HG02981 (cell line): ENCODE measurements at regions not wholly inside any gene's neighbourhood (a gene's known extent, or its start where the extent isn't known, plus 50 kb on each side); places are given as distances from the start of the nearest gene placed in this dataset.

Source experiments
- ATAC-seq: cut with Tn5 transposase; IDR thresholded peaks from one replicate; pipeline ENCODE4 v1.9.1; 2021; ENCODE audit warnings: mild to moderate bottlenecking, moderate library complexity; ENCODE audit not compliant: unreplicated experiment

DNA sequence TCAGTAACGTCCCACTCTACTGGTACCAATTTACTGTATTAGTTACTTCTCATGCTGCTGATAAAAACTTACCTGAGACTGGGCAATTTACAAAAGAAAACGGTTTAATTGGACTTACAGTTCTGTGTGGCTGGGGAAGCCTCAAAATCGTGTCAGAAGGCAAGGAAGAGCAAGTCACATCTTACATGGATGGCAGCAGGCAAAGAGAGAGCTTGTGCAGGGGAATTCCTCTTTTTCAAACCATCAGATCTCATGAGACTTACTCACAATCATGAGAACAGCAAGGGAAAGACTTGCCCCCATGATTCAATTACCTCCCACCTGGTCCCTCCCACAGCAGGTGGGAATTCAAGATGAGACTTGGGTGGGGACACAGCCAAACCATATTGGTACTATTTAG lies 908.2 kb upstream of the NR2F2 start:
- no peak for ATAC-seq

- ATAC-seq = no peak
Observed at GRCh38 chr15:95425859-95426258, 904.6 kb upstream of the NR2F2 start.

GRCh38 chr15:95429345-95429744 lies 901.2 kb upstream of the NR2F2 start:
- no peak for ATAC-seq

DNA sequence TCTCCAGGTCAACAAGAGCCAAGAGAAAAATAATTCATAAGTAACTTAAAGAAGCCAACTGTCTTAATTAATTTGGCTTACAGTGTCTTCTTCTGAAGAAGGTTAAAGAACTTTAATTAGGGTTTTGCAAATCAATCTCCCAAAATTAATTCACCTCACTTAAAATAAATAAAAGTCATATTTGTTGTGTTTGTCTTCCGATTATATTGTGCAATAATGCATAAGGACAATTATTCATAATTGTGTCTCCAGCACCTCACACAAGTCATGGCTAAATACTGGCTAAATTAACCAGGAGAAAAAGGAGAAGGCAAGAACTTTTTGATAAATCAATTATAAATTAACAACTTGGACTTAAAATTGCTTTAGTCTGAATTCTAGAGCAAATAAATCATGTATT lies 899.0 kb upstream of the NR2F2 start:
- no peak for ATAC-seq

DNA sequence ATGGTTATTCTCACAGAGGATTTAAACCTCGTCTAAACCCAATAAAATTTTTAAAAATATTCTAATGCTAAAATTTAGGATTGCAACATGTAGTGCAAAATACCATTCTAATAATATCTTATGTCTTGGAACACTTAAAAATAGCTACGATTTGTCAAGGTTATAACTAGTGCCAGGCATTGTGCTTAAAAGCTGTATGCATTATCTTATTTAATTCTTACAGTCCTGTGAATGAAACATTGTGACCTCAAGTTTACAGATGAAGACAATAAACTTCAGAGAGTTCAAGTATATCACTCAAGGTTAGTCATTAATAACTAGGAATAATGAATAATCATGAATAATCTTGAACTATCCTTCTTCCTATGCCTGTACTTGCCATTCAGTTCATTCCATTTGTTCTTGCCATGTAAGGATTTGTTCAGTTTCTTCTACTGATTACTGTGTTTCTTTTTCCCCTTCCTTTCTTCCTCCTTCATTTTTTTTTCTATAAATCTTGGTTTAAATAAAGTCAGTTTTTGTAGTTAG lies 897.6 kb upstream of the NR2F2 start:
- ATAC-seq = no peak

DNA sequence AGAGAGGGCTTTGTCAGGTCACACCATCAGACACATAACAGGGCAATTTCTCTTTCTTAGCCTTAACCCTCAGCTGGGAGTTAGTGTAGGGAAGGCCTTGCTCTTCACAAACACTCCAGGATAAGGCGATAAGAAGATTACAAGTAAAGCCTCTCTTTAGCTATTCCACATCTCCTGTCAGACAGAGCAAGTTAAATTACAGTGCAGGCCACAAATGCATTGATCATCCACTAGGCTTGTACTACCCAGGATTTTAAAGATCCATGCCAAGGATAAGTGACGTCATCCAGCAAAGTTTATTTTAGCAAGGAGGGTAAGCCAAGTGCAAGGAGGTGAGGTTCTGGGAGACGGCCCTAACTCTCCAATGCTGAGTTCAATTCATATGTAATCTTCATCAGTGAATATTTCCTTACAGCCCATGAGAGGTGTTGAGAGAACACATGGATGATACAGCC lies 890.6 kb upstream of the NR2F2 start:
- no peak for ATAC-seq

DNA sequence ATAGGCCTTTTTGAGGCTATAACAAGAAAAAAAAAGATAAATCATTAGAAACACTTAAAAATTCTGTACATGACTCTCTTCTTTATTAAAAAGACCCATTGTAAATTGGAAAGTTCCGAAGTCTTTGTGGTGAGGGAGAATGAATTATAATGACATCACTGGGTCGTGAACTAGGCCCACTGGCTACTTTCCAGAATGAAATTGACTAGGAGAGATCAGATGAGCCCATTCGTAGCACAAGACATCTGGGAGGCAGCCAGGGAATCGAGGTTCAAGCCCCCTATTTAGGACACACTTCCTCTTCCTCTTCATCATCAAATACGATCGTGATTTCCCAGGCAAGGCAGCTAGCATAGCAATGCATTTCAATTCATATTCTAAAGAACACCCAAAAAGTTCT lies 889.8 kb upstream of the NR2F2 start:
- no peak for ATAC-seq

GRCh38 chr15:95442107-95442719 lies 888.3 kb upstream of the NR2F2 start:
- ATAC-seq = no peak

DNA sequence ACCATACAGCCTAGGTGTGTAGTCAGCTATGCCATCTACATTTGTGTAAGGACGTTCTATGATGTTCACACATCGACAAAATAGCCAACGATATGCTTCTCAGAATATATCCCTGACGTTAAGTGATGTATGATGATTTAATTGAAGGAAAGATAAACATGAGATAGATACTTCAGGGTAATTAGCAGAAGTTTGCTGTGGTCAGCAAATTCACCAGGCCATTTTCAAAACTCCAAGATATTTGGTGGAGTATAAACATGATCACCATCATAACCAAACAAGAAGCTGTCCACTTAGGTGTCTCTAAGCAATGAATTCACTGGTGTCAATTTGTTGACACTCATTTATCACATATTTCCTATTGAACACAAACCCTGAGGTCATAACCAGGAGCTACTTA lies 885.6 kb upstream of the NR2F2 start:
- no peak for ATAC-seq

DNA sequence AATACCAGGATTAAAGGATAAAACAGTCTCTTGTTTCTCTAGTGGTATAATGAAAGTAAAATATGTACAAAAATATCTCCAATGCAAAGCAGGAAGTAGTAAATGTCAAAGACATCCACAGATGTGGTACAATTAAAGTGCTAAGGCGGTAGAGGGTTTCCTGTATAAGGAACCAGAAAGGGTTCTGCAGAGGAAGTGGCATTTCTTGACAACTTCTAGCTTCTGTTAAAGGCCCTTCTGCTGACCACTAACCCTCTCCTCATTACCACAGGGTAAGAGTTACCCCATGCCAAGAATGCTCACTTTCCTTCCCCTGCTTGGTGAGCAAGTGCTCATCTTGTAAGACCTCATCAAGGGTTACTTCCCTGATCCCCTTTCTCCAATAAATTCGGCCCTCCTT lies 883.6 kb upstream of the NR2F2 start:
- ATAC-seq = peak; percentile 60

DNA sequence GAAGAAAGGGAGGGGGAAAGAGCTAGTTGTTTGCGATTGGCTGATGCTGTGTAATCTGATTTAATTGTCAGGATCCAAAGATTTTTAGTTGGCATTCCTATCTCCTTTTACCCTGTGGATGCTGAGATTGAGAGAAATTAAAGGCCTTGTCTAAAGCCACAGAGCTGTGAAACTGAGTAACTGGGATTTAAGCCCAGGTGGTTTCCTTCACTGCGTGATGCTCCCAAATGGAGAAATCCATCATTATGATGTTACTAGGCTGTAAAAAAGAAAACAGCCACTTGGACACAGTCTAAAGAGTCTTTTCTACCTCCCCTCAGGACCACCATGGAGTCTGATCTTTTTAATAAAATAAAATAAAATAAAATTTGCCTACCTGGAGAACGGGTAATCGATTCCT lies 883.0 kb upstream of the NR2F2 start:
- ATAC-seq = no peak

GRCh38 chr15:95448531-95449229 lies 881.8 kb upstream of the NR2F2 start:
- no peak for ATAC-seq

DNA sequence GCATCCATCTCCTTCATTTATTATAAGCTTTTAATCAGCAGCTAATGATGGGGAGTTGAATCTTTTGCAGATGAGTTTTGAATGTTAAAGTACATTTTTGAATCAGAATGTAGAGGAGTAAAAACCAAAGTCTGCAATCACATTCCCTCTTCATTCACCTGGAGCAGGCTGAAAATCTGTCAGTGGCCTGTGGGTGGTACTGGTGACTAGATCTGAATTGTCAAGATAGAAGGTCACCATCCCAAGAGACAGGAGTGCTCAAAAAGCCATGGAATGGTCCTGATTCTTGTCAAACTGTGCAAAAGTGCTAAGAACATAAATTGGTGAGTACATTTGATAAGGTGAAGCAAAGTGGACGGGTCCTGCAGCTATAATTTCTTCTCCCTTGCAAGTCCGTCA lies 881.3 kb upstream of the NR2F2 start:
- no peak for ATAC-seq

DNA sequence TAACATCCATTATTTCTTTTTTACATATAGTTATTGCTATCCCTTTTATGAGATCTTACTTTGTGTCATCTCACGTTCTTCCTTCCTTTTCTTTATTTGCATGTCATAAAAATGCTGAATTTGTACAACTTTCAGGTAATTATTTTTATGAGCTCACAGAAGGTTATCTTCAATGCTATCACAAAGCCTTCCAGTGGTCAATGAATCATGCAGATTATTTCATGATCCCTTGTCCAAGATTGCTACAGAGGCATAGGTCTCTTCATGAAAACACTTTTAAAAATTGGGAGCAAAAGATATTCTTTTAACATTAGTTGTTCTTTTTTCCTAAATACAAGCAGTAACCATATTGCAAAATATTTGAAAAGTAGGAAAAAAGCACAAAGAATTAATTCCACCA lies 880.1 kb upstream of the NR2F2 start:
- ATAC-seq = no peak

- ATAC-seq = no peak
Observed at GRCh38 chr15:95451938-95452337, 878.6 kb upstream of the NR2F2 start.

GRCh38 chr15:95454403-95455262 lies 875.9 kb upstream of the NR2F2 start:
- no peak for ATAC-seq

- no peak for ATAC-seq
Observed at GRCh38 chr15:95457520-95457919, 873.0 kb upstream of the NR2F2 start.

DNA sequence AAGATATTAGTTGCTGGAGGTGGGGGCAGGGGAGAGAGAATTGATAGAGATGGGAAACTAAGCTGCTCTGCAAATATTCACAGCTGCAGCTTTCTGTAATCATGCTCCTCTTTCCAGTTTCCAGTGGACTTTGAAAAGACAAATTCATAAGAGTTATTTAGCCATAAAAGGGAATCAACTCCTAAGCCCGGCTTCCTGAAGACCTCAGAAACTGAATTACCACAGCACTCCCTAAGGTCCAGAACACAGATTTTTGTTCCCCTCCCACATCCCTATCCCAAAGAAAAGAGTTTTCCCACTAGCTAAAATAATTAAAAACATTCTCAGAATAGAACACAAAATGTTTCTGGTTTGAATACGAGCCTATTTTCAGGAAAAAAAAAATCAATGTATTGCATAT lies 871.8 kb upstream of the NR2F2 start:
- ATAC-seq = no peak

DNA sequence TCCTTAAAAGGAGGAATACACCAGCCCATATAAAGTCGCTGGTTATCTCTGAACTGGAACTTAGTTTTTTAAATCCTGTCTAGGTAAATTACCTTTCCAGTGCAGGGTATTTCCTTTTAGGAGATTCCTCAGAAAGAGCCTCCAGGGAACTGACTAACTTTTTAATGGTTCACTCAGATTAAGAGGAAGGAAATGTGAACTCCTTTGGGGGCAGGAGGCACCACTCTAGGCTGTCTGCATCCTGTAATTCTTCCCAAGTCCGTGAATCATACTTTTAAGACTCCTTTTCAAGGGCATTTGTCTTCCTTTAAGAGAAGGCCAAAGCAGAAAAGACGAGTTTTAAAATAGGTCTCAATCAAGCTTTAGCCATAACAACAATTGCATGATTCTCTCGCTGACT lies 871.2 kb upstream of the NR2F2 start:
- no peak for ATAC-seq

DNA sequence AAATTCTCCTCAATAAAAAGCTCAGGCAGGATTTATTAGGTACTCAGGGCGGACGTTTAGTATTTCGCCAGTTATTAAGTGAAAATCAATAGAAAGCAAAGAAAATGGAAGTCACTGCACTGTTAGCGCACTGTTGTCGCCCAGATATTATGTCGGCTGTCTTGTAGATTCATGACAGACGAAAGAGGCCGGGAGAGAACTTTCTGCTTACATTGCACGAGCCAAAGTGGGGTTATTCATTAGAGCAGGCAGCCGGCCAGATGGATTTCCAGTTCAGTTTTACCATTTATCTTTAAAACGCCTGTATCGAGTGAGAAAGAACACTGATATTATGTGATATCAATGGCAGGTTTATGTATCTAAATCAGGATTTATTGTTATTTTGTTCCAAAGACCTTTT lies 866.0 kb upstream of the NR2F2 start:
- no peak for ATAC-seq

DNA sequence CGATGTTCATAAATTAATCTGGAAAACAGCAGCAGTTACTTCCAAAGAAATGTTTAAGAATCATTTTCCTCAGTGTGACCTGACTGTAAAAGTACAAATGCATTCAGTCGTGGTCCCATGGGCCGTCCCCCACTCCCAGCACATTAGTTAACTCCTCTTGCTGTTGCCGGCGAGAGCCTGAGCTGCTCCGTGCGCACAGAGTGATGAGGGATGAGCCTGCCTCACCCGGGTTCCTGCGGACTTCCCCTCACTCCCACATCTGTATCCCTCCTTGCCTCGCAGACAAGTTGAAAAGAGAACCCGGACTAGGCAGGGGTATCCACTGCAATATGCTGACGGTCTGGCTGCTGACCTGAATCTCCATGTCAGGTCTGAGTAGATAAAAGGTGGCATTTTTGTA lies 861.7 kb upstream of the NR2F2 start:
- ATAC-seq = no peak
